ENCODE measurements at regions not wholly inside any gene's neighbourhood (a gene's known extent, or its start where the extent isn't known, plus 50 kb on each side); places are given as distances from the start of the nearest gene placed in this dataset.

- no peak for TF ChIP-seq CTCF (IDR thresholded peaks at IDR 0.05; ENCODE audit: extremely low read depth in 1 of 2, insufficient read depth in 1 of 2, low read depth in 1 of 2, low read length in 2 of 2)
- no peak for TF ChIP-seq POLR2AphosphoS5 (IDR thresholded peaks at IDR 0.05; ENCODE audit: insufficient read depth, low read depth, low read length)
These were observed 468.9 kb downstream of the DTWD2 start for GRCh38 chr5:118519466-118519865.
